ENCODE measurements at regions not wholly inside any gene's neighbourhood (a gene's known extent, or its start where the extent isn't known, plus 50 kb on each side); places are given as distances from the start of the nearest gene placed in this dataset.

DNA sequence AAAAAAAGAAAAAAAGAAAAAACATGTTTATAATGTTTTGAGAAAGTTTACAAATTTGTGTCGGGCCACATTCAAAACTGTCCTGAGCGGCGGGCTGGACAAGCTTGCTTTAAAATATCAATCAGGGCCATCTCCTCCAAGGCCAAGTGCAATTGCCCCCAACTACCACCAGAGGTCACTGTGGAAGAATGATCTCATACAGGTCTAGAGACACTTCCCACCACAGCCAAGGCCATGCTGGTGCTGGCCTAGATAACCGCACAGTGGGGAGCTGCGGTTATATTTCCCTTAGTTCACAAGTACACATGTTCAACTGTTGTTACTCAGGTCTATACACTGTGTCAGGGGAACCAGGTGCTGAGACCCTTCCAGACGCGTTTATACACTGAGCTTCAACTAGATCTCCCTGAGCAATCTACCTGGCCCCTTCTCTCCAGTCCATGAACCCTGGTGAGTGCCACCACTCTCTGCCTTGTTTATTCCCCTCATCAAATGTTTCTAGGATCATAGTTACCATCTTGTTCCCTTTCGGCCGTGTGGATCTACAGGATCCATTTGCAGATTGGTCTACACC lies 83.8 kb upstream of the CCL2 start:
- TF ChIP-seq, protein P1, sequence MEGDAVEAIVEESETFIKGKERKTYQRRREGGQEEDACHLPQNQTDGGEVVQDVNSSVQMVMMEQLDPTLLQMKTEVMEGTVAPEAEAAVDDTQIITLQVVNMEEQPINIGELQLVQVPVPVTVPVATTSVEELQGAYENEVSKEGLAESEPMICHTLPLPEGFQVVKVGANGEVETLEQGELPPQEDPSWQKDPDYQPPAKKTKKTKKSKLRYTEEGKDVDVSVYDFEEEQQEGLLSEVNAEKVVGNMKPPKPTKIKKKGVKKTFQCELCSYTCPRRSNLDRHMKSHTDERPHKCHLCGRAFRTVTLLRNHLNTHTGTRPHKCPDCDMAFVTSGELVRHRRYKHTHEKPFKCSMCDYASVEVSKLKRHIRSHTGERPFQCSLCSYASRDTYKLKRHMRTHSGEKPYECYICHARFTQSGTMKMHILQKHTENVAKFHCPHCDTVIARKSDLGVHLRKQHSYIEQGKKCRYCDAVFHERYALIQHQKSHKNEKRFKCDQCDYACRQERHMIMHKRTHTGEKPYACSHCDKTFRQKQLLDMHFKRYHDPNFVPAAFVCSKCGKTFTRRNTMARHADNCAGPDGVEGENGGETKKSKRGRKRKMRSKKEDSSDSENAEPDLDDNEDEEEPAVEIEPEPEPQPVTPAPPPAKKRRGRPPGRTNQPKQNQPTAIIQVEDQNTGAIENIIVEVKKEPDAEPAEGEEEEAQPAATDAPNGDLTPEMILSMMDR (IDR thresholded peaks at IDR 0.05): peak; percentile 63 to 91 (median 84)
- TF ChIP-seq POLR2A (IDR thresholded peaks at IDR 0.05): no peak

Data from heart left ventricle (tissue), 13 donors.